ENCODE measurements at regions not wholly inside any gene's neighbourhood (a gene's known extent, or its start where the extent isn't known, plus 50 kb on each side); places are given as distances from the start of the nearest gene placed in this dataset.
A peak's percentile ranks its signal among the peaks of the same experiment; 100 is the strongest.

DNA sequence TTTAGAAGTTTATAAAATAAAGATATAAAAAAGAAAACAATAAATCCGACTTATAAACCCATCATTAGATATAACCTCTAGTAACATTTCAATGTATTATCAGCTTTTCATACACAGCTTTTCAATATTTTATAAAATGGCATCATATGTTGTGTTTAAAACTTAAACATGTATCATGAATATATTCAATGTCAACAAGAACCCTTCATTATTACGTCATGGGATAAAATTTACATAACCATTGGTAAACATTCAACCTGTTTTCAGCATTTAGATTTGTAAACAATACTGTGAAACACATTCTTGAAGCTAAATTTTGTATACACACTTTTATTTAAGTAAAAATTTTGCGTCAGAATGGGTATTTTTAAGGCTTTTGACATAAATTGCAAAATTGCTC, 153.4 kb upstream of the SOX14 start:
- Histone ChIP-seq H3K4me3 (ENCODE audit: extremely low read depth, insufficient read depth, low read length, poor library complexity, severe bottlenecking) (no peak overlapping the region), H3K36me3 (ENCODE audit: control insufficient read depth, insufficient read depth, low read length) (no peaks in the 10 kb centered on the region), H3K9me3 (ENCODE audit: control insufficient read depth, low read length) (no peaks in the 10 kb centered on the region), H3K27ac (ENCODE audit: low read depth, low read length, severe bottlenecking) (no peak overlapping the region), H3K4me1 (ENCODE audit: control insufficient read depth, insufficient read depth, low read length, poor library complexity, severe bottlenecking) (peaks cover 13% of the 10 kb centered on the region)
- no CpG with 5 or more reads among the region's 3 CpGs for WGBS, 2 experiments (ENCODE audit: insufficient coverage in 2 of 2)

DNA sequence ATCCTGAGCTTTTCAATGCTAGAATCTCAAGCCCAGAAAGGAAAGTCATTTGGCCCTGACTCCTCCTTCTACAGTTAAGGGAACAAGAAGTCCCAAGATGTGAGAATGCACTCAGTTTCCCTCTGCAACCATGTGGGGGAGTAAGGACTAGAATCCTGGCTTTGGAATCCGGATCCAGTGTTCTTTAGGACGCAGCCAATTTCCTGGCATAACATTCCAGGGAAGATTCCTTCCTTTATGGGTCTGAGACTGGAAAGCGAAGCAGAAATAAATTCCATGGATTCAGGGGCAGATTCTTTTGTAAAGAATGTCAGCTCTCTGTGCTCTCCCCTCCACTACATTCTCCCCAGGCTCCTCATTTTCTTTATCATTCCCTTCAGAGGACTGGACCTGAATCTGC, 151.8 kb upstream of the SOX14 start:
- H3K4me1 ChIP-seq (ENCODE audit: control insufficient read depth, insufficient read depth, low read length, poor library complexity, severe bottlenecking): peaks cover 13% of the 10 kb centered on the region
- H3K4me3 ChIP-seq (ENCODE audit: extremely low read depth, insufficient read depth, low read length, poor library complexity, severe bottlenecking): no peak overlapping the region
- H3K27ac ChIP-seq (ENCODE audit: low read depth, low read length, severe bottlenecking): no peak overlapping the region
- 7 to 10% methylated on average over 2 to 3 of the region's 3 CpGs for WGBS, 2 experiments (ENCODE audit: insufficient coverage in 2 of 2)
- no peaks in the 10 kb centered on the region for H3K9me3 ChIP-seq (ENCODE audit: control insufficient read depth, low read length)
- H3K36me3 ChIP-seq (ENCODE audit: control insufficient read depth, insufficient read depth, low read length): no peaks in the 10 kb centered on the region

DNA sequence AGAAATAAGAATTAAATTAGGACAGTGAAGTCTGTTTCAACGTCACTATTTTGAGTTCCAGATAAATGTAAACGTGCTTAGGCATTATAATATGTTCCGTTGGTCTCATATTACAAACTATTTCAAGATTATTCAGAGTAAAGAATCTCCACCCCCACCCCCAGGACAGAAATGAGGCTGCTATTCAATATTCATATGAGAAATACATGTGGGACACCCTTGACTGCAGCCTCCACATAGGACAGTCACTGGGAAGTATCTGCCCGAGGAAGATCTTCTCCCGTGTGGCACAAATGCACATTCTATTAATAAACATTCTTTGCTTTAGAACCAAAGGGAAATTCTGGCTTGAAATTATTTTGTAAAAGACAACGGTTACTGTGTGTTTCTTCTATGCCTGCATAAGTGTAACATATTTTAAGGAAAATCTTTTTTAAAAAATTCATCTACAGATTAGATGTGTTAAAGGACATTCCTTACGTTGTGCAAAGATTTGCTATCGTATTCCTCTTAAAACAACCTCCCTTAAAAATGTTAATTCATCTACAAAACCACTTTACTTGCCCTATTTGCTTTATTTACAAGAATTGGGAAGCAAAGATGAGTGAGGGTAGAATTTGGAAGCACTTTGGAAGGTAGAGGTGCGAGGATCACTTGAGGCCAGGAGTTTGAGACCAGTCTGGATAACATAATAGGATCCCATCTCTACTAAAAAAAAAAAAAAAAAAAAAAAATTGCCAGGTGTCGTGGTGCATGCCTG, 148.3 kb upstream of the SOX14 start:
- no peaks in the 10 kb centered on the region for H3K36me3 ChIP-seq (ENCODE audit: control insufficient read depth, insufficient read depth, low read length)
- peaks cover 13% of the 10 kb centered on the region for H3K4me1 ChIP-seq (ENCODE audit: control insufficient read depth, insufficient read depth, low read length, poor library complexity, severe bottlenecking)
- no peak overlapping the region for H3K4me3 ChIP-seq (ENCODE audit: extremely low read depth, insufficient read depth, low read length, poor library complexity, severe bottlenecking)
- no peak overlapping the region for H3K27ac ChIP-seq (ENCODE audit: low read depth, low read length, severe bottlenecking)
- 60 to 80% methylated on average over 1 to 2 of the region's 10 CpGs for WGBS, 2 experiments (ENCODE audit: insufficient coverage in 2 of 2)
- no peaks in the 10 kb centered on the region for H3K9me3 ChIP-seq (ENCODE audit: control insufficient read depth, low read length)

DNA sequence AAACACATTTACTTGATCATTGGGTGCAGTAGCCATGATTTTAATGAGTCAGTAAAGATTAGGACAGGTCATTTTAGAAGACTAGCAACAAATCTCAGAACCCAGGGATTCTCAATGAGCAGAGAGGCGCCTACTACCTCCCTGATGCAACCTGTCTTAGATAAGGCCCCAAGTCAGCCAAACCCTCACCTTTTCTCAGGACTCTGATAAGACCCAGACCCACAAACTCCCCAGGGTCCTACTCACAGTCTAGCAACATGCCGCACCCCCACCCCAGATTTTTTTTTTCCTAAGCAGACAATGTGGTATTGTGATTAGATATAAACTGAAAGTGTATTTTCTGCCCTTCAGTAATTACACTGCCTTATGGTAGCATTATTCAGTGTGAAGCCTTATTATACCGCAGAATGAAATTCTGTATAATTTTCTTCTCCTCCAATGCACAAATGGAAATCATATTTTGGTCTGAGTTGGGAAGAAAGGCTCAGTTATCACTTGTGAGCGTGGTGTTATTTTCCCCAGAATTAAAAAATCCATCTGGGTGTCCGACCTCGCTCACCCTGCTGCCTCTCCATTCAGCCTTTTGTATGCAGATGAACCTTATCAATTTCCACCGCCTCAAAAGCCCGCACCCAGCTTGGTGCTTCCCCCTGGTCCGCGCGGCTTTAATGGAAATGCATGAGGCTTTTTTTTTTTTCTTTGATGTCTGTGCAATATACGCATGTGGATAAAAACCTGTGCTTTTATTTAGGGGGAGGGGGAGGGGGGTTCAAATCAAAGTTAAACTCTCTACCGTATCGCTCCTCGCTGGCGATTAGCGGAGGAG, 122.0 kb upstream of the SOX14 start:
- no peaks in the 10 kb centered on the region for H3K9me3 ChIP-seq (ENCODE audit: control insufficient read depth, low read length)
- H3K27ac ChIP-seq (ENCODE audit: low read depth, low read length, severe bottlenecking): no peak overlapping the region
- H3K4me1 ChIP-seq (ENCODE audit: control insufficient read depth, insufficient read depth, low read length, poor library complexity, severe bottlenecking): no peaks in the 10 kb centered on the region
- no peak overlapping the region for H3K4me3 ChIP-seq (ENCODE audit: extremely low read depth, insufficient read depth, low read length, poor library complexity, severe bottlenecking)
- H3K36me3 ChIP-seq (ENCODE audit: control insufficient read depth, insufficient read depth, low read length): no peaks in the 10 kb centered on the region
- WGBS, 2 experiments (ENCODE audit: insufficient coverage in 2 of 2): 48 to 74% methylated on average over 7 to 10 of the region's 17 CpGs

DNA sequence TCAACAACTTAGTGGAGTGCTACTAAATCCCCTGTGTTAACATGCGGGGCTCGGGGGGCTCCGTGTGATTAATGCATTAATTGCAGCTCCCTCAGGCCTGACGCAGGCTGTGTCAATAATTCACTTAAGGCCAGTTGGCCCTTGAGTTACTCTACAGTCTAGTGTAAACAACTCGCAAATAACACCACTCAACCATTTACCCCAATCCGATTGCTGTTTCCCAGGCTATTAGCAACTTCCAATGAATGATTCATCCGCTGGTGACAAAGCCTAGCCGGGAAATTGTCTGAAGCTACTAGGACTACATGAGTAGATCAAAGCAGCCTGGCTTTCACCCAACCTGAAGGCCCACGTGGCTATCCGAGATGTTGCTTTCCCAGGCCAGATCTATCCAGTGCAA, 121.3 kb upstream of the SOX14 start:
- Histone ChIP-seq H3K27ac (ENCODE audit: low read depth, low read length, severe bottlenecking) (no peak overlapping the region), H3K4me1 (ENCODE audit: control insufficient read depth, insufficient read depth, low read length, poor library complexity, severe bottlenecking) (no peaks in the 10 kb centered on the region), H3K9me3 (ENCODE audit: control insufficient read depth, low read length) (no peaks in the 10 kb centered on the region), H3K4me3 (ENCODE audit: extremely low read depth, insufficient read depth, low read length, poor library complexity, severe bottlenecking) (no peak overlapping the region), H3K36me3 (ENCODE audit: control insufficient read depth, insufficient read depth, low read length) (no peaks in the 10 kb centered on the region)
- WGBS, 2 experiments (ENCODE audit: insufficient coverage in 2 of 2): 37 to 52% methylated on average over 8 to 10 of the region's 10 CpGs

DNA sequence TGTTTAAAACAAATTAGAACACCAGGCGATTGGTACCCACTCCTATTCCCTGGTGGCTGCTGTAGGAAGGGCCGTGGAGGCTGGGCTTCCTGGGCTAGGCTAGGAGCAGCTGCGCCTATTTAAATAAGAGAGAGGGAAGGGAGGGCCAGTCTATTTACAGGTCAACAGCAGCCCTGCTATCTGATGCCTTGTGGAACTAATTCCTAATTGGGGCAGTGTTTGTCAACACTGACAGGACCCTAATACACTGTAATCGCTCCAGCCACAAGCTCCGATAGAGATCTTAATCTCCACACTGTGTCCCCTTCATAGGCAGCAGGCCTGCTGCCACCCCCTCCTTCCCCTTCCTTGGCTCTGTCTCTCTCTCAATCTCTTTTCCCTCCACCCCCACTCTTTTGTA, 116.9 kb upstream of the SOX14 start:
- Histone ChIP-seq H3K4me3 (ENCODE audit: extremely low read depth, insufficient read depth, low read length, poor library complexity, severe bottlenecking) (no peak overlapping the region), H3K36me3 (ENCODE audit: control insufficient read depth, insufficient read depth, low read length) (no peaks in the 10 kb centered on the region), H3K9me3 (ENCODE audit: control insufficient read depth, low read length) (no peaks in the 10 kb centered on the region), H3K27ac (ENCODE audit: low read depth, low read length, severe bottlenecking) (no peak overlapping the region), H3K4me1 (ENCODE audit: control insufficient read depth, insufficient read depth, low read length, poor library complexity, severe bottlenecking) (no peaks in the 10 kb centered on the region)
- WGBS, 2 experiments (ENCODE audit: insufficient coverage in 2 of 2): 9% methylated on average over 3 to 4 of the region's 5 CpGs

DNA sequence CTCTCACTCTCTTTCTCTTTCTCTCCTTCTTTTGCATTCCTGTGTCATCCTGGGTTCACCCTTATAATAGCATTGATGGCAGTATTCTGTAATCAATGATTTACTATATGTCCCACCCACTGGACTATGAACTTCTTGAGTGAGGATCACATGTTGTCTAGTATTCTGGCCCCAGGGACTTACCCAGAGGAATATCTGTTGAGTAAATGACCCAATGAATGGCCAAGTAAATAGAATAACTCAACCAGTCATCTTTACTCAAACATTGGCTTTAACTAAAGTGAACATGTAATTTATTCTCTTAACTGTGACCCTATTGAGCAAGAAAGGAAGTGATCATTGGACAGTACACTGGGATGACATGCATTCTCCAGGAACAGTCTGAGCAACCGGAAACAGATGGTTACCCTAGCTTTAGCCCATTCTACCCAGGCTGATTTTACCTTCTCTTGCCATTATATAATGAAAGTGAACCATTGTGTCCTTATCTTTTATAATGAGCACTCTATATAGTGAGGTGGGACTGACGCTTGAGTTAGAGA, 94.5 kb upstream of the SOX14 start:
- Histone ChIP-seq H3K4me3 (ENCODE audit: extremely low read depth, insufficient read depth, low read length, poor library complexity, severe bottlenecking) (no peak overlapping the region), H3K4me1 (ENCODE audit: control insufficient read depth, insufficient read depth, low read length, poor library complexity, severe bottlenecking) (no peaks in the 10 kb centered on the region), H3K27ac (ENCODE audit: low read depth, low read length, severe bottlenecking) (no peak overlapping the region), H3K9me3 (ENCODE audit: control insufficient read depth, low read length) (no peaks in the 10 kb centered on the region), H3K36me3 (ENCODE audit: control insufficient read depth, insufficient read depth, low read length) (no peaks in the 10 kb centered on the region)
- 100% methylated on average over 1 to 2 of the region's 2 CpGs for WGBS, 2 experiments (ENCODE audit: insufficient coverage in 2 of 2)

DNA sequence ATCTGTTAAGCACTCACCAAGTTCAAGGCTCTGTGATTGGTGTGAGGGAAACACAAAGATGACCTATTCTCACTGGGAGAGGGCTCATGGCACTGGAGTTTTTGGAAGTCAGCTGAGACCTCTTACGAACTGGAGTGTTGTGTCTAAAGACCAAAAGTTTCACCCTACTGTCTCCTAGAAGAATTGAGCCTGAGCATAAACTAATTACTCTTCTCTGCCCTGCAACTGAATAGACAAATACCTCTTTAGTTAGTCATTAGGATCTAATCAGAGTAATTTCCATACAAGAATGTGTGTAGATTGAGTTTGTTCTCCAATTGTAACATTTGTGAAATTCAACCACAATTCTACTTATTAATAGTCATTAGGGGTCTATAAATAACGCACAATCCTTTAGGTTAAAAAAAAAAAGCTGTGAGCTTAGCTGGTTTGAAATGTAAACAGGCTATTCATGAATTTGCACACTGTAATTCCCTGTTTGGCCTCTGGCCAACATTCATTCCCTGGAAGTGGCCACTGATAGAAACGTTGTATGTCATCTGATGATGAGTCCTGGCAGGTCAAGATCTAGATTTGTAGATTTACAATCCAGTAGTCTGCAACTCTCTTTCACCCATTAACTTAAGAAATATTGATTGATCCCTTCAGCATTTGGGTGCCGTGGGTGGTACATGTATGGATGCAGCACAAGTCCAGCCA, 76.8 kb upstream of the SOX14 start:
- Histone ChIP-seq H3K4me3 (ENCODE audit: extremely low read depth, insufficient read depth, low read length, poor library complexity, severe bottlenecking) (no peak overlapping the region), H3K27ac (ENCODE audit: low read depth, low read length, severe bottlenecking) (peak overlapping the region; percentile 10), H3K36me3 (ENCODE audit: control insufficient read depth, insufficient read depth, low read length) (no peaks in the 10 kb centered on the region), H3K9me3 (ENCODE audit: control insufficient read depth, low read length) (no peaks in the 10 kb centered on the region), H3K4me1 (ENCODE audit: control insufficient read depth, insufficient read depth, low read length, poor library complexity, severe bottlenecking) (peaks cover 3% of the 10 kb centered on the region)
- 100% methylated on average over 1 of the region's 4 CpGs for WGBS, 2 experiments (ENCODE audit: insufficient coverage in 2 of 2)

DNA sequence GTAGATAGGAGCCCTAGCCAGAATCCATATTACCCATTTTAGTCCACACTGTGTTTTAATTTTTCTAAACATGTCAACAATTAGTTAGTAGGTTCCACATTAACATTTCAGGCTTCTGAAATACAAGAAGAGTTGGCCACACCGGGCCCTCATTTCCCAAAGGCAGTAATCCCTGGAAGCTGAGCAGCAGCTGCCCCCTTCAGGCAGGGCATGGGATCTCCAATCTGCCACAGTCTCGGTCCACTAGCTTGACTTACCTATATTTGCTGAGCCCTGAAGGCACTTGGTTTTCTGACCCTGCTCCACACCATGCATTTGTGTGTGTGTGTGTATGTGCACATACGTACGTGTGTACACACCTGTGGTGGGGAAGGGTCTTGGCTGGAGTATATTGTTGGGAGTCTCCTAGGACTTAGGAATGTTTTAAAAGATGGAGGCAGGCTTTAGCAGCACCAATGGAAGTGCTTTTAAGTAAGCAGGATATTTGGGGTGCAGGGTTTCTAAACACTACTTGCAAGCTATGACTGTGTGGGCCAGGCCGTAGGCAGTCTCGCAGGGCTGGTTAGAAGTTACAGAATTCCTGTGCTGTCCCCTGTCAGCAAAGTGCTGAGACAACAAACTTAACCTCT, 71.2 kb upstream of the SOX14 start:
- WGBS, 2 experiments (ENCODE audit: insufficient coverage in 2 of 2): 19% methylated on average over 5 of the region's 6 CpGs
- no peaks in the 10 kb centered on the region for H3K36me3 ChIP-seq (ENCODE audit: control insufficient read depth, insufficient read depth, low read length)
- no peaks in the 10 kb centered on the region for H3K9me3 ChIP-seq (ENCODE audit: control insufficient read depth, low read length)
- no peak overlapping the region for H3K27ac ChIP-seq (ENCODE audit: low read depth, low read length, severe bottlenecking)
- H3K4me3 ChIP-seq (ENCODE audit: extremely low read depth, insufficient read depth, low read length, poor library complexity, severe bottlenecking): no peak overlapping the region
- H3K4me1 ChIP-seq (ENCODE audit: control insufficient read depth, insufficient read depth, low read length, poor library complexity, severe bottlenecking): no peaks in the 10 kb centered on the region

DNA sequence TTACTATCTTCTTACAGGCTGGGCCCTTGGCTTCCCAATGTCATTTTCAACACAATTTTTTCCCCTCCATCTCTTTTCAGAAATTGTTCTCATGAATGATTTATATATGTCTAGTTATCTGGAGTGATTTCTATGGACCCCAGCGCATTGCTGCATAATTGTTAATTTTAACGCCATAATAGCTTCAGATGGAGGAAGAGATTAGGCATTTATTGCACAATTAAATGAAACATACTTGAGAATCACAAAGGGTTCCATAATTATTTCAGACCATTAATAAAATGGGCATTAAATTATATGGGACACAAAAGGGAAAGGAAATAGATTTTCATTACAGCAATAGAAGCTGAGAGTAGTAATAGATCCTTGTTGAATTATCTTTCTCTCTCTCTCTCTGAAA, 70.3 kb upstream of the SOX14 start:
- no peaks in the 10 kb centered on the region for H3K9me3 ChIP-seq (ENCODE audit: control insufficient read depth, low read length)

More for the DNA sequence above, 70.3 kb upstream of the SOX14 start:
- 92% methylated on average over 2 of the region's 2 CpGs; no CpG with 5 or more reads in 1 of the 2 experiments for WGBS, 2 experiments (ENCODE audit: insufficient coverage in 2 of 2)
- no peaks in the 10 kb centered on the region for H3K36me3 ChIP-seq (ENCODE audit: control insufficient read depth, insufficient read depth, low read length)
- H3K27ac ChIP-seq (ENCODE audit: low read depth, low read length, severe bottlenecking): no peak overlapping the region
- no peaks in the 10 kb centered on the region for H3K4me1 ChIP-seq (ENCODE audit: control insufficient read depth, insufficient read depth, low read length, poor library complexity, severe bottlenecking)
- no peak overlapping the region for H3K4me3 ChIP-seq (ENCODE audit: extremely low read depth, insufficient read depth, low read length, poor library complexity, severe bottlenecking)
